Omental fat pad (tissue), 3 donors: ENCODE measurements at regions not wholly inside any gene's neighbourhood (a gene's known extent, or its start where the extent isn't known, plus 50 kb on each side); places are given as distances from the start of the nearest gene placed in this dataset.
"Not testable (repeated sequence)": the region's sequence is repeated elsewhere in the genome, so short reads cannot be mapped to it uniquely, and the experiment has no call there.

Experiments
- ATAC-seq: fragments of 150-250 bp; one replicate; pipeline ENCODE4 v1.9.1; 2016; ENCODE audit warnings: mild to moderate bottlenecking, moderate library complexity; ENCODE audit not compliant: low FRiP score
- DNase-seq: peaks from one replicate; pipeline ENCODE4 v3.0.0-alpha.2; 2019; ENCODE audit warnings: low spot score
- CTCF ChIP-seq, 3 donors: fragments of 450-650 bp; IDR thresholded peaks; one replicate each; pipeline ENCODE4 v1.5.1; 2016 to 2017; ENCODE audit warnings: antibody characterized with exemption in 3 of 3, mild to moderate bottlenecking in 3 of 3, moderate library complexity in 2 of 3

GRCh38 chr7:24169077-24169624 lies 114.8 kb upstream of the NPY start:
- no peak for ATAC-seq
- DNase-seq, result no peak
- TF ChIP-seq CTCF (IDR thresholded peaks at IDR 0.05), result no peak

- DNase-seq, result not testable (repeated sequence)
These were observed 112.0 kb upstream of the NPY start for GRCh38 chr7:24171951-24172350.

GRCh38 chr7:24172856-24173255 lies 111.1 kb upstream of the NPY start:
- no peak for TF ChIP-seq CTCF (IDR thresholded peaks at IDR 0.05)
- ATAC-seq (no peak), DNase-seq (no peak)

More at GRCh38 chr7:24171951-24172350, 112.0 kb upstream of the NPY start:
- not testable (repeated sequence) for ATAC-seq

GRCh38 chr7:24175603-24176002 lies 108.4 kb upstream of the NPY start:
- ATAC-seq (no peak), DNase-seq (no peak)
- no peak for TF ChIP-seq CTCF (IDR thresholded peaks at IDR 0.05)

- no peak for DNase-seq
These were observed 105.0 kb upstream of the NPY start for GRCh38 chr7:24178811-24179570.

GRCh38 chr7:24191362-24191761 lies 92.6 kb upstream of the NPY start:
- DNase-seq, result no peak
- no peak for ATAC-seq
- TF ChIP-seq CTCF (IDR thresholded peaks at IDR 0.05), result no peak

More at GRCh38 chr7:24178811-24179570, 105.0 kb upstream of the NPY start:
- TF ChIP-seq CTCF (IDR thresholded peaks at IDR 0.05), result no peak
- no peak for ATAC-seq

- no peak for ATAC-seq
- TF ChIP-seq CTCF (IDR thresholded peaks at IDR 0.05), result no peak
- no peak for DNase-seq
These were observed 91.9 kb upstream of the NPY start for GRCh38 chr7:24192053-24192452.
